ENCODE measurements at regions not wholly inside any gene's neighbourhood (a gene's known extent, or its start where the extent isn't known, plus 50 kb on each side); places are given as distances from the start of the nearest gene placed in this dataset.

DNA sequence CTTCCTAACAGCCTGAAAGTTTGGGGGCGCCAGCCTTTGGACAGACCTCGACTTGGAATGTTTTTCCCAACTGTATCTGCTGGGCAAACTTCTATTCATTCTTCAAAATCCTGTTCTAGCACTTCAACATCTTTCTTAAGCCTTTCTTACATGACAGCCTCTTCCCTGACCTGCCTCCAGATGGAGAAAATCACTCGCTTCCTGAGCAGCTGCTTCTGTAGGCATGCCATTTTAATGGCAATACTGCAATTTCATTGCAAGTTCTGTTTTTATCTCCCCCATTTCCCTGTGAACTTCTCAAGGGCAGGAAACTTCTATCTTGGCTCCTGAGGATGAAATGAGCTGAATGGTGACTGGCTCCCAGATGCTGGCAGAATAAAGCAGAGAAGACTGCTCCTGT is 128.8 kb upstream of the ASIC2 start:
- in situ Hi-C loops (cut with MboI) (no loop called here), intact Hi-C loops (cut with micrococcal nuclease; ENCODE audit: unreplicated experiment) (no loop called here)
- 2% methylated on average over 3 of the region's 3 CpGs for WGBS (ENCODE audit: insufficient coverage, insufficient replicate concordance, low lambda C conversion rate, missing lambda C conversion rate)
- no peaks in the 10 kb centered on the region for H3K4me1 ChIP-seq (ENCODE audit: control insufficient read depth, insufficient read depth, low read length)
- no peak overlapping the region for H3K4me2 ChIP-seq (ENCODE audit: control insufficient read depth, insufficient read depth)
- SMC1A ChIA-PET (ENCODE audit: uncharacterized antibody, unreplicated experiment), result interaction anchor here (1.3 kb wide), 1 partner anchor 16 kb away, joined by 3 read pairs; no protein-coding TSS in a partner anchor
- H4K20me1 ChIP-seq (ENCODE audit: control insufficient read depth, insufficient read depth), result no peaks in the 10 kb centered on the region
- H3K9me3 ChIP-seq (replicated peaks; ENCODE audit: control insufficient read depth, insufficient read depth, low read length), result no peaks in the 10 kb centered on the region
- no peak overlapping the region for H3K27ac ChIP-seq (ENCODE audit: control insufficient read depth, insufficient read depth)
- H3K4me3 ChIP-seq, result no peak overlapping the region
- POLR2A ChIA-PET, result no interaction called here
- ATAC-seq (no peak), FAIRE-seq (no peak), DNase-seq (ENCODE audit: low read depth, low spot score) (no peak)
- H2AFZ ChIP-seq (ENCODE audit: control insufficient read depth, low read depth, low read length), result no peak overlapping the region
- CTCF ChIA-PET, result no interaction called here
- no peaks in the 10 kb centered on the region for H3K79me2 ChIP-seq (ENCODE audit: control insufficient read depth, insufficient read depth, low read length)
- no peak overlapping the region for H3K9ac ChIP-seq (ENCODE audit: control insufficient read depth, insufficient read depth, low read length)
- H3K27me3 ChIP-seq (replicated peaks in 1 of 2; ENCODE audit: control insufficient read depth in 2 of 2, insufficient read depth in 2 of 2, low read length in 1 of 2), result peaks cover 0 to 3% of the 10 kb centered on the region in 2 experiments; a peak in 1 of 4 replicates
- BruUV-seq (replicated peaks), result no TSS peak
- TF ChIP-seq NR2C2 (IDR thresholded peaks at IDR 0.05; ENCODE audit: borderline replicate concordance, control insufficient read depth, insufficient read length, low read depth), result no peak
- TF ChIP-seq, protein P1, sequence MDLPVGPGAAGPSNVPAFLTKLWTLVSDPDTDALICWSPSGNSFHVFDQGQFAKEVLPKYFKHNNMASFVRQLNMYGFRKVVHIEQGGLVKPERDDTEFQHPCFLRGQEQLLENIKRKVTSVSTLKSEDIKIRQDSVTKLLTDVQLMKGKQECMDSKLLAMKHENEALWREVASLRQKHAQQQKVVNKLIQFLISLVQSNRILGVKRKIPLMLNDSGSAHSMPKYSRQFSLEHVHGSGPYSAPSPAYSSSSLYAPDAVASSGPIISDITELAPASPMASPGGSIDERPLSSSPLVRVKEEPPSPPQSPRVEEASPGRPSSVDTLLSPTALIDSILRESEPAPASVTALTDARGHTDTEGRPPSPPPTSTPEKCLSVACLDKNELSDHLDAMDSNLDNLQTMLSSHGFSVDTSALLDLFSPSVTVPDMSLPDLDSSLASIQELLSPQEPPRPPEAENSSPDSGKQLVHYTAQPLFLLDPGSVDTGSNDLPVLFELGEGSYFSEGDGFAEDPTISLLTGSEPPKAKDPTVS (IDR thresholded peaks at IDR 0.05; ENCODE audit: low read depth, low read length), result no peak
- TF ChIP-seq HCFC1 (IDR thresholded peaks at IDR 0.05; ENCODE audit: low read length), result no peak
- TF ChIP-seq MTA2 (IDR thresholded peaks at IDR 0.05; ENCODE audit: low read depth), result no peak
- no peak for TF ChIP-seq RAD21 (IDR thresholded peaks at IDR 0.05; ENCODE audit: insufficient read depth, low read depth, low read length)
- no peak for TF ChIP-seq ETV6 (conservative IDR thresholded peaks at IDR 0.05 in 1 of 2, IDR thresholded peaks at IDR 0.05 in 1 of 2; ENCODE audit: borderline replicate concordance in 1 of 2, low read depth in 1 of 2)
- no peak for TF ChIP-seq SUZ12 (IDR thresholded peaks at IDR 0.05; ENCODE audit: unreplicated experiment)
- TF ChIP-seq, protein P2, sequence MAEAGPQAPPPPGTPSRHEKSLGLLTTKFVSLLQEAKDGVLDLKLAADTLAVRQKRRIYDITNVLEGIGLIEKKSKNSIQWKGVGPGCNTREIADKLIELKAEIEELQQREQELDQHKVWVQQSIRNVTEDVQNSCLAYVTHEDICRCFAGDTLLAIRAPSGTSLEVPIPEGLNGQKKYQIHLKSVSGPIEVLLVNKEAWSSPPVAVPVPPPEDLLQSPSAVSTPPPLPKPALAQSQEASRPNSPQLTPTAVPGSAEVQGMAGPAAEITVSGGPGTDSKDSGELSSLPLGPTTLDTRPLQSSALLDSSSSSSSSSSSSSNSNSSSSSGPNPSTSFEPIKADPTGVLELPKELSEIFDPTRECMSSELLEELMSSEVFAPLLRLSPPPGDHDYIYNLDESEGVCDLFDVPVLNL (IDR thresholded peaks at IDR 0.05; ENCODE audit: low read depth, low read length), result no peak
- TF ChIP-seq HDAC2 (IDR thresholded peaks at IDR 0.05), result no peak
- no peak for TF ChIP-seq CHD1 (IDR thresholded peaks at IDR 0.05; ENCODE audit: low read depth, low read length)
- no peak for TF ChIP-seq BCL11A (IDR thresholded peaks at IDR 0.05; ENCODE audit: low read depth, low read length)
- no peaks in the 10 kb centered on the region for H3K36me3 ChIP-seq (ENCODE audit: control insufficient read depth in 2 of 2, insufficient read depth in 2 of 2, low read length in 1 of 2)
- RAD21 ChIA-PET (ENCODE audit: unreplicated experiment), result no interaction called here

All from GM12878 (cell line).